WERI-Rb-1 (cell line): ENCODE measurements at regions not wholly inside any gene's neighbourhood (a gene's known extent, or its start where the extent isn't known, plus 50 kb on each side); places are given as distances from the start of the nearest gene placed in this dataset.

ENCODE experiments used
- DNase-seq: peaks from one replicate; pipeline ENCODE4 v3.0.0-alpha.2; 2020
- H3K27ac ChIP-seq: fragments of 250-450 bp; sonication (Bioruptor Pico); 2 replicates; pipeline ENCODE4 v1.5.1; 2020; ENCODE audit warnings: mild to moderate bottlenecking, moderate library complexity
- H3K27me3 ChIP-seq: fragments of 250-450 bp; sonication (Bioruptor Pico); 2 replicates; pipeline ENCODE4 v1.5.1; 2021; ENCODE audit warnings: mild to moderate bottlenecking, low read depth, moderate library complexity; ENCODE audit not compliant: insufficient read depth, severe bottlenecking
- H3K36me3 ChIP-seq: fragments of 250-450 bp; sonication (Bioruptor Pico); 2 replicates; pipeline ENCODE4 v1.5.1; 2020; ENCODE audit warnings: mild to moderate bottlenecking, moderate library complexity
- H3K4me3 ChIP-seq: 2 replicates; pipeline ENCODE4 v1.5.1; 2011; ENCODE audit warnings: low read depth, mild to moderate bottlenecking, control low read depth, low read length
- H3K9me3 ChIP-seq: fragments of 250-450 bp; sonication (Bioruptor Pico); 2 replicates; pipeline ENCODE4 v1.5.1; 2021; ENCODE audit warnings: mild to moderate bottlenecking, moderate library complexity; ENCODE audit not compliant: severe bottlenecking
- CTCF ChIP-seq: IDR thresholded peaks from 2 replicates; pipeline ENCODE4 v1.5.1; 2011; ENCODE audit warnings: low read depth, mild to moderate bottlenecking, control low read depth, inconsistent platforms, low read length

- H3K27ac ChIP-seq: no peak overlapping the region
- no peaks in the 10 kb centered on the region for H3K36me3 ChIP-seq
- DNase-seq: no peak
- no peaks in the 10 kb centered on the region for H3K27me3 ChIP-seq
- no peak for TF ChIP-seq CTCF
- no peak overlapping the region for H3K4me3 ChIP-seq
- no peaks in the 10 kb centered on the region for H3K9me3 ChIP-seq
Observed at GRCh38 chr4:124806403-124806802, 93.9 kb upstream of the ANKRD50 start.

- no peak for TF ChIP-seq CTCF
- Histone ChIP-seq H3K27ac (no peak overlapping the region), H3K27me3 (no peaks in the 10 kb centered on the region), H3K36me3 (no peaks in the 10 kb centered on the region), H3K4me3 (no peak overlapping the region), H3K9me3 (no peaks in the 10 kb centered on the region)
- DNase-seq: no peak
Observed at GRCh38 chr4:124804584-124804983, 92.1 kb upstream of the ANKRD50 start.

GRCh38 chr4:124804041-124804440 lies 91.5 kb upstream of the ANKRD50 start:
- H3K36me3 ChIP-seq: no peaks in the 10 kb centered on the region
- no peaks in the 10 kb centered on the region for H3K9me3 ChIP-seq
- no peak overlapping the region for H3K4me3 ChIP-seq
- no peak overlapping the region for H3K27ac ChIP-seq
- no peaks in the 10 kb centered on the region for H3K27me3 ChIP-seq
- TF ChIP-seq CTCF: no peak
- DNase-seq: no peak

GRCh38 chr4:124803641-124804040 lies 91.1 kb upstream of the ANKRD50 start:
- Histone ChIP-seq H3K36me3 (no peaks in the 10 kb centered on the region), H3K27me3 (no peaks in the 10 kb centered on the region), H3K4me3 (no peak overlapping the region), H3K9me3 (no peaks in the 10 kb centered on the region), H3K27ac (no peak overlapping the region)
- no peak for DNase-seq
- TF ChIP-seq CTCF: no peak

GRCh38 chr4:124803026-124803425 lies 90.5 kb upstream of the ANKRD50 start:
- TF ChIP-seq CTCF: no peak
- DNase-seq: no peak
- Histone ChIP-seq H3K27me3 (no peaks in the 10 kb centered on the region), H3K27ac (no peak overlapping the region), H3K36me3 (no peaks in the 10 kb centered on the region), H3K9me3 (no peaks in the 10 kb centered on the region), H3K4me3 (no peak overlapping the region)

GRCh38 chr4:124797223-124797622 lies 84.7 kb upstream of the ANKRD50 start:
- DNase-seq: no peak
- no peak overlapping the region for H3K27ac ChIP-seq
- TF ChIP-seq CTCF: no peak
- no peaks in the 10 kb centered on the region for H3K27me3 ChIP-seq
- H3K9me3 ChIP-seq: no peaks in the 10 kb centered on the region
- no peaks in the 10 kb centered on the region for H3K36me3 ChIP-seq
- H3K4me3 ChIP-seq: no peak overlapping the region
